Gastroesophageal sphincter (tissue), 4 donors: ENCODE measurements at regions not wholly inside any gene's neighbourhood (a gene's known extent, or its start where the extent isn't known, plus 50 kb on each side); places are given as distances from the start of the nearest gene placed in this dataset.

ENCODE experiments used
- ATAC-seq: fragments of 150-250 bp; one replicate; pipeline ENCODE4 v1.9.1; 2016; ENCODE audit warnings: mild to moderate bottlenecking, moderate library complexity
- H3K27ac ChIP-seq, 4 donors: fragments of 200-600 bp; sonication (generic) in 3 of 4; 1 replicate in 3 of 4; 2 replicates in 1 of 4; pipeline ENCODE4 v1.5.1; 2016 to 2019
- H3K27me3 ChIP-seq: fragments of 200-600 bp; sonication (generic); one replicate; pipeline ENCODE4 v1.5.1; 2019
- H3K36me3 ChIP-seq, 2 donors: fragments of 200-600 bp; sonication (generic); one replicate each; pipeline ENCODE4 v1.5.1; 2019; ENCODE audit warnings: control low read depth in 1 of 2
- H3K4me1 ChIP-seq, 3 donors: fragments of 200-600 bp; sonication (generic); 1 replicate in 2 of 3; 2 replicates in 1 of 3; pipeline ENCODE4 v1.5.1; 2016 to 2019; ENCODE audit warnings: control low read depth in 2 of 3
- H3K4me3 ChIP-seq, 2 donors: fragments of 200-600 bp; sonication (generic); one replicate each; pipeline ENCODE4 v1.5.1; 2019; ENCODE audit warnings: mild to moderate bottlenecking in 1 of 2, moderate library complexity in 1 of 2
- H3K9me3 ChIP-seq, 3 donors: fragments of 200-600 bp; sonication (generic); one replicate each; pipeline ENCODE4 v1.5.1; 2017 to 2019; ENCODE audit warnings: control low read depth in 2 of 3
- CTCF ChIP-seq, 4 experiments: fragments of 200-600 bp in 2 of 4; fragments of 450-650 bp in 2 of 4; sonication (generic) in 1 of 4; IDR thresholded peaks; one replicate each; pipeline ENCODE4 v1.5.1; 2017 to 2019; ENCODE audit warnings: antibody characterized with exemption in 4 of 4, mild to moderate bottlenecking in 2 of 4, moderate library complexity in 2 of 4
- EP300 ChIP-seq: sonication (generic); formaldehyde crosslinking; IDR thresholded peaks from one replicate; pipeline ENCODE4 v1.6.1; 2017; ENCODE audit warnings: antibody characterized with exemption, mild to moderate bottlenecking
- POLR2A ChIP-seq, 2 donors: fragments of 450-650 bp; IDR thresholded peaks; one replicate each; pipeline ENCODE4 v1.6.1; 2017; ENCODE audit warnings: antibody characterized with exemption in 2 of 2, mild to moderate bottlenecking in 2 of 2, moderate library complexity in 1 of 2
- POLR2AphosphoS5 ChIP-seq: sonication (generic); formaldehyde crosslinking; IDR thresholded peaks from one replicate; pipeline ENCODE4 v1.6.1; 2017; ENCODE audit warnings: antibody characterized with exemption
- WGBS, 2 donors: methylation state at CpG; one replicate each; pipeline ENCODE4 v1.1.5; 2018; ENCODE audit warnings: low coverage in 1 of 2; 5-methylcytosine and 5-hydroxymethylcytosine counted together

GRCh38 chr2:239876948-239877289, 148.2 kb downstream of the NDUFA10 start:
- Histone ChIP-seq H3K4me1 (peaks cover 2 to 15% (median 3%) of the 10 kb centered on the region in 3 donors), H3K4me3 (no peak overlapping the region), H3K27me3 (no peaks in the 10 kb centered on the region), H3K9me3 (no peaks in the 10 kb centered on the region), H3K36me3 (no peaks in the 10 kb centered on the region), H3K27ac (no peak overlapping the region)
- ATAC-seq = no peak
- TF ChIP-seq POLR2A (IDR thresholded peaks at IDR 0.05) (no peak), CTCF (IDR thresholded peaks at IDR 0.05) (no peak), EP300 (no peak), POLR2AphosphoS5 (no peak)
- 86 to 94% methylated on average over 5 of the region's 5 CpGs for WGBS, 2 donors

- TF ChIP-seq EP300 = no peak
- peaks cover 0 to 9% (median 0%) of the 10 kb centered on the region in 3 donors for H3K4me1 ChIP-seq
- H3K27ac ChIP-seq = no peak overlapping the region
- no peaks in the 10 kb centered on the region for H3K36me3 ChIP-seq
- ATAC-seq = no peak
- H3K4me3 ChIP-seq = no peak overlapping the region
- no peaks in the 10 kb centered on the region for H3K9me3 ChIP-seq
- H3K27me3 ChIP-seq = no peaks in the 10 kb centered on the region
- 79 to 80% methylated on average over 3 to 14 of the region's 18 CpGs for WGBS, 2 donors
Measured at GRCh38 chr2:239876271-239876947, 148.7 kb downstream of the NDUFA10 start.

GRCh38 chr2:239874636-239875356, 150.3 kb downstream of the NDUFA10 start:
- no peaks in the 10 kb centered on the region for H3K27me3 ChIP-seq
- H3K27ac ChIP-seq = no peak overlapping the region
- 86% methylated on average over 1 of the region's 12 CpGs; no CpG with 5 or more reads in 1 of the 2 donors for WGBS, 2 donors
- H3K4me1 ChIP-seq = peaks cover 0 to 4% (median 0%) of the 10 kb centered on the region in 3 donors
- ATAC-seq = no peak
- H3K9me3 ChIP-seq = no peaks in the 10 kb centered on the region
- no peaks in the 10 kb centered on the region for H3K36me3 ChIP-seq
- no peak overlapping the region for H3K4me3 ChIP-seq
- TF ChIP-seq EP300 (no peak), POLR2A (IDR thresholded peaks at IDR 0.05) (no peak), POLR2AphosphoS5 (no peak), CTCF (IDR thresholded peaks at IDR 0.05) (no peak)

GRCh38 chr2:239873656-239874635, 151.2 kb downstream of the NDUFA10 start:
- H3K27me3 ChIP-seq = no peaks in the 10 kb centered on the region
- 68 to 81% methylated on average over 15 to 19 of the region's 28 CpGs for WGBS, 2 donors
- no peak for ATAC-seq
- no peaks in the 10 kb centered on the region for H3K36me3 ChIP-seq
- TF ChIP-seq POLR2AphosphoS5 = no peak
- TF ChIP-seq EP300 = no peak
- no peak for TF ChIP-seq POLR2A (IDR thresholded peaks at IDR 0.05)
- TF ChIP-seq CTCF (IDR thresholded peaks at IDR 0.05) = no peak
- no peaks in the 10 kb centered on the region for H3K9me3 ChIP-seq
- H3K4me1 ChIP-seq = peaks cover 0 to 4% (median 0%) of the 10 kb centered on the region in 3 donors
- no peak overlapping the region for H3K4me3 ChIP-seq
- no peak overlapping the region for H3K27ac ChIP-seq
